ENCODE measurements at regions not wholly inside any gene's neighbourhood (a gene's known extent, or its start where the extent isn't known, plus 50 kb on each side); places are given as distances from the start of the nearest gene placed in this dataset.
"Not testable (repeated sequence)": the region's sequence is repeated elsewhere in the genome, so short reads cannot be mapped to it uniquely, and the experiment has no call there.

GRCh38 chr4:20075248-20075871 lies 176.3 kb upstream of the SLIT2 start:
- no peak for DNase-seq (ENCODE audit: low read depth in 1 of 2, low spot score in 1 of 2)
- in situ Hi-C loops (cut with HindIII; ENCODE audit: low pct_unique_long_range_greater_than_20kb, low sequenced_read_pairs): no loop called here
- no peak for TF ChIP-seq JUND (IDR thresholded peaks at IDR 0.05; ENCODE audit: low read depth)

- TF ChIP-seq JUND (IDR thresholded peaks at IDR 0.05; ENCODE audit: low read depth): no peak
- DNase-seq (ENCODE audit: low read depth in 1 of 2, low spot score in 1 of 2): no peak
- in situ Hi-C loops (cut with HindIII; ENCODE audit: low pct_unique_long_range_greater_than_20kb, low sequenced_read_pairs): no loop called here
Measured at GRCh38 chr4:20074450-20074849, 177.3 kb upstream of the SLIT2 start.

GRCh38 chr4:20065952-20066351 lies 185.8 kb upstream of the SLIT2 start:
- no peak for TF ChIP-seq JUND (IDR thresholded peaks at IDR 0.05; ENCODE audit: low read depth)
- in situ Hi-C loops (cut with HindIII; ENCODE audit: low pct_unique_long_range_greater_than_20kb, low sequenced_read_pairs): no loop called here
- no peak for DNase-seq (ENCODE audit: low read depth in 1 of 2, low spot score in 1 of 2)

GRCh38 chr4:20062857-20063256 lies 188.8 kb upstream of the SLIT2 start:
- in situ Hi-C loops (cut with HindIII; ENCODE audit: low pct_unique_long_range_greater_than_20kb, low sequenced_read_pairs): not testable (repeated sequence)

GRCh38 chr4:20062054-20062453 lies 189.7 kb upstream of the SLIT2 start:
- TF ChIP-seq JUND (IDR thresholded peaks at IDR 0.05; ENCODE audit: low read depth): no peak
- no peak for DNase-seq (ENCODE audit: low read depth in 1 of 2, low spot score in 1 of 2)
- in situ Hi-C loops (cut with HindIII; ENCODE audit: low pct_unique_long_range_greater_than_20kb, low sequenced_read_pairs): no loop called here

More at GRCh38 chr4:20062857-20063256, 188.8 kb upstream of the SLIT2 start:
- not testable (repeated sequence) for DNase-seq (ENCODE audit: low read depth in 1 of 2, low spot score in 1 of 2)

GRCh38 chr4:20050768-20051167 lies 200.9 kb upstream of the SLIT2 start:
- no peak for TF ChIP-seq JUND (IDR thresholded peaks at IDR 0.05; ENCODE audit: low read depth)
- no peak for DNase-seq (ENCODE audit: low read depth in 1 of 2, low spot score in 1 of 2)
- in situ Hi-C loops (cut with HindIII; ENCODE audit: low pct_unique_long_range_greater_than_20kb, low sequenced_read_pairs): no loop called here

- no peak for DNase-seq (ENCODE audit: low read depth in 1 of 2, low spot score in 1 of 2)
- in situ Hi-C loops (cut with HindIII; ENCODE audit: low pct_unique_long_range_greater_than_20kb, low sequenced_read_pairs): no loop called here
- TF ChIP-seq JUND (IDR thresholded peaks at IDR 0.05; ENCODE audit: low read depth): no peak
Measured at GRCh38 chr4:20049889-20050288, 201.8 kb upstream of the SLIT2 start.

- TF ChIP-seq JUND (IDR thresholded peaks at IDR 0.05; ENCODE audit: low read depth): no peak
- DNase-seq (ENCODE audit: low read depth in 1 of 2, low spot score in 1 of 2): no peak
- in situ Hi-C loops (cut with HindIII; ENCODE audit: low pct_unique_long_range_greater_than_20kb, low sequenced_read_pairs): no loop called here
Measured at GRCh38 chr4:20046931-20047677, 204.6 kb upstream of the SLIT2 start.

GRCh38 chr4:20046179-20046578 lies 205.5 kb upstream of the SLIT2 start:
- in situ Hi-C loops (cut with HindIII; ENCODE audit: low pct_unique_long_range_greater_than_20kb, low sequenced_read_pairs): no loop called here
- no peak for DNase-seq (ENCODE audit: low read depth in 1 of 2, low spot score in 1 of 2)
- TF ChIP-seq JUND (IDR thresholded peaks at IDR 0.05; ENCODE audit: low read depth): no peak

- no peak for TF ChIP-seq JUND (IDR thresholded peaks at IDR 0.05; ENCODE audit: low read depth)
- DNase-seq (ENCODE audit: low read depth in 1 of 2, low spot score in 1 of 2): no peak
- in situ Hi-C loops (cut with HindIII; ENCODE audit: low pct_unique_long_range_greater_than_20kb, low sequenced_read_pairs): no loop called here
Measured at GRCh38 chr4:20044966-20045365, 206.7 kb upstream of the SLIT2 start.

GRCh38 chr4:20044502-20044911 lies 207.2 kb upstream of the SLIT2 start:
- TF ChIP-seq JUND (IDR thresholded peaks at IDR 0.05; ENCODE audit: low read depth): no peak
- in situ Hi-C loops (cut with HindIII; ENCODE audit: low pct_unique_long_range_greater_than_20kb, low sequenced_read_pairs): no loop called here
- DNase-seq (ENCODE audit: low read depth in 1 of 2, low spot score in 1 of 2): no peak

GRCh38 chr4:20043991-20044390 lies 207.7 kb upstream of the SLIT2 start:
- in situ Hi-C loops (cut with HindIII; ENCODE audit: low pct_unique_long_range_greater_than_20kb, low sequenced_read_pairs): no loop called here
- no peak for TF ChIP-seq JUND (IDR thresholded peaks at IDR 0.05; ENCODE audit: low read depth)
- DNase-seq (ENCODE audit: low read depth in 1 of 2, low spot score in 1 of 2): no peak

- no peak for TF ChIP-seq JUND (IDR thresholded peaks at IDR 0.05; ENCODE audit: low read depth)
Measured at GRCh38 chr4:20042769-20043168, 208.9 kb upstream of the SLIT2 start.

More at GRCh38 chr4:20042769-20043168, 208.9 kb upstream of the SLIT2 start:
- in situ Hi-C loops (cut with HindIII; ENCODE audit: low pct_unique_long_range_greater_than_20kb, low sequenced_read_pairs): no loop called here
- DNase-seq (ENCODE audit: low read depth in 1 of 2, low spot score in 1 of 2): no peak

Data from T47D (cell line).